ENCODE measurements at regions not wholly inside any gene's neighbourhood (a gene's known extent, or its start where the extent isn't known, plus 50 kb on each side); places are given as distances from the start of the nearest gene placed in this dataset.

DNA sequence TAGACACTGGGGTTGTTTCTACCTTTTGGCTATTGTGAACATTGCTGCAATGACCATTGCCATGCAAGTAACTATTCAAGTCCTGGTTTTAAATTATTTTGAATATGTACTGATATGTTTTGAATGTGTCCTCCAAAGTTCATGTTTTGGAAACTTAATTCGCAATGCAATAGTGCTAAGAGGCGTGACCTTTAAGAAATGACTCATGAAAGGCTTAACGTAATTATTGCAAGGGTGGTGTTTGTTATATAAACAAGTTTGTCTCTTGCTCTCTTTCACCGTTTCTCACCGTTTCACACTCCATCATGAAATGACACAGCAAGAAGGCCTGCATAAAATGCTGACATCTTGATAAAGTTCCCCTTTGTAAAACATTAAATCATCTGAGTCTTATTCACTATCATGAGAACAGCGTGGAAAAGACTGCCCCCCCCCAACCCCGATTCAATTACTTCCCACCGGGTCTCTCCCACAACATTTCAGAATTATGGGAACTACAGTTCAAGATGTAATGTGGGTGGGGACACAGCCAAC lies 506.9 kb upstream of the FAM47C start:
- TF ChIP-seq, protein P1, sequence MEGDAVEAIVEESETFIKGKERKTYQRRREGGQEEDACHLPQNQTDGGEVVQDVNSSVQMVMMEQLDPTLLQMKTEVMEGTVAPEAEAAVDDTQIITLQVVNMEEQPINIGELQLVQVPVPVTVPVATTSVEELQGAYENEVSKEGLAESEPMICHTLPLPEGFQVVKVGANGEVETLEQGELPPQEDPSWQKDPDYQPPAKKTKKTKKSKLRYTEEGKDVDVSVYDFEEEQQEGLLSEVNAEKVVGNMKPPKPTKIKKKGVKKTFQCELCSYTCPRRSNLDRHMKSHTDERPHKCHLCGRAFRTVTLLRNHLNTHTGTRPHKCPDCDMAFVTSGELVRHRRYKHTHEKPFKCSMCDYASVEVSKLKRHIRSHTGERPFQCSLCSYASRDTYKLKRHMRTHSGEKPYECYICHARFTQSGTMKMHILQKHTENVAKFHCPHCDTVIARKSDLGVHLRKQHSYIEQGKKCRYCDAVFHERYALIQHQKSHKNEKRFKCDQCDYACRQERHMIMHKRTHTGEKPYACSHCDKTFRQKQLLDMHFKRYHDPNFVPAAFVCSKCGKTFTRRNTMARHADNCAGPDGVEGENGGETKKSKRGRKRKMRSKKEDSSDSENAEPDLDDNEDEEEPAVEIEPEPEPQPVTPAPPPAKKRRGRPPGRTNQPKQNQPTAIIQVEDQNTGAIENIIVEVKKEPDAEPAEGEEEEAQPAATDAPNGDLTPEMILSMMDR (IDR thresholded peaks at IDR 0.05; ENCODE audit: poor library complexity), result no peak
- no peak for TF ChIP-seq EZH2 (IDR thresholded peaks at IDR 0.05; ENCODE audit: borderline replicate concordance)
- TF ChIP-seq EZH2phosphoT487 (IDR thresholded peaks at IDR 0.05; ENCODE audit: low read depth, severe bottlenecking, unreplicated experiment), result no peak
